ENCODE measurements at regions not wholly inside any gene's neighbourhood (a gene's known extent, or its start where the extent isn't known, plus 50 kb on each side); places are given as distances from the start of the nearest gene placed in this dataset.

DNA sequence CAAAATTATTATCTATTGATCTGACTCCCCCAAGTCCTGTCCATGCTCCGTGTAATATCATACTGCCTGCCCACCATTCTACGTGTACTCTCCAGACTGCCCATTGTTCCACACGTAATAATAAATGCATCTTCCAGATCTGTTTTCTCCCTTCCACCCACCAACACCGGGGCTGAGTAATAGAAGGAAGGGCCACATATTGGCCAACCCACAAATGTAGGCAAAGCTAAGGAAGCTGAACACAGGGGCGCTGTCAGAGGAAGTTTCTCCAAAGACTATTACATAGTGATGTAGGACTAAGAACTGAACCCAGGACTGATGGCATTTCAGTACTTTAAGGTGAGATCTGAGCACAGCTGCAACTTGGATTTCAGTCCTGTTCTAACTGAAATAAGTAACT, 135.8 kb upstream of the GUCY1A1 start:
- DNase-seq (ENCODE audit: low read depth), result no peak
- in situ Hi-C loops (cut with HindIII; ENCODE audit: low pct_unique_long_range_greater_than_20kb, low sequenced_read_pairs), result no loop called here

DNA sequence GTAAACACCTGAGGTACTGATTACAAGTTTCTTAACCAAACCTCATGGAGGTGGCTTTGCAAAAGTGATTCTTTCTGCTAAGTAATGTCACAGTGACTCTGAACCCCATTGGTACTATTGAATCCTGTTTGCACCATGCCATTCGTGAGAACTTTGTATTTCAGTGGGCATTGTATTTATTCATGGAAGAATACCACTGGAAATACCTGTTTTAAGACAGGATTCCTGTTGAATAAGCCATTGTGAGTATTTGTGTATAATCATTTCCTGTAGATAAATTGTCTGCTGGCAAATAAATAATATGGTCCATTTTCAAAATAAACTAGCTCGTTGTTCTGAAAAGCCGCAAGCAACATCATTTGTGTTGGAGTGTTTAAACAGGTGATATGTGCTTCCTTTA, 136.4 kb upstream of the GUCY1A1 start:
- in situ Hi-C loops (cut with HindIII; ENCODE audit: low pct_unique_long_range_greater_than_20kb, low sequenced_read_pairs), result no loop called here
- no peak for DNase-seq (ENCODE audit: low read depth)

DNA sequence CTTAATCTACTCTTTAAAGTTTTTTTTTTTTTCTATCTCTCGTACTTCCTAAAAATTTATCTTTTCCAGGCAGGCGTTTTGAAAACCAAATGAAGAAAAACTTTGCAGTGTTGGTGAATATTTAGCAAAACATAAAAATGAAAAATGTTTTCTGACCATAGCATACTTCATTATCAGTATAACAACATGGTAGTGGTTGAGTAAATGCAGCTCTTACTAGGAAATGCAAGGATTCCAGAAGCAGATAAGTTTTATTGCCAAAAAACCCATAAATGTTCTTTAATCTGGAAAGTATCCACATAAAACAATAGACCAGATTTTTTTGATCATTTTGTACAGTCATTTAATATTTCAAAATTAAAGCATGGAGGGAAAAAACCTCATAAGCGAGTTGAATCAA, 136.9 kb upstream of the GUCY1A1 start:
- in situ Hi-C loops (cut with HindIII; ENCODE audit: low pct_unique_long_range_greater_than_20kb, low sequenced_read_pairs), result no loop called here

DNA sequence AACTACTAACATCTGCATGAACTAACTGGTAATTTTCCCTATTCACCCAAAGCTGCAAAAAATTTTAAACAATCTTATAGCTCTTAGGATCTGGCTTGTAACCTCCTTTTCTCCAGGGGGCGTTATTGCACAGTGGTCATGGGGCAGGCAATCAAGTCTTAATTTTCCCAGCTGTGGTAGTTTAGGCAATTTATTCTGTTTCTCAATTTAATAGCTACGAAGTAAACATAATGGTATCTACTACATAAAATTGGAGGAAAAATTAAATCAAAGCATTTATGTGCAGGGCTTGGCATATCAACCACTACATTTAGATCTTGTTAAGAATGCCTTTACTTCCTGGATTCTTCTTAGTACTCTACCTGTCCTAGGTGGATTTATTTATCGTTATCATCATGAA, 137.4 kb upstream of the GUCY1A1 start:
- in situ Hi-C loops (cut with HindIII; ENCODE audit: low pct_unique_long_range_greater_than_20kb, low sequenced_read_pairs), result no loop called here

More for the DNA sequence above, 136.9 kb upstream of the GUCY1A1 start:
- DNase-seq (ENCODE audit: low read depth), result no peak

DNA sequence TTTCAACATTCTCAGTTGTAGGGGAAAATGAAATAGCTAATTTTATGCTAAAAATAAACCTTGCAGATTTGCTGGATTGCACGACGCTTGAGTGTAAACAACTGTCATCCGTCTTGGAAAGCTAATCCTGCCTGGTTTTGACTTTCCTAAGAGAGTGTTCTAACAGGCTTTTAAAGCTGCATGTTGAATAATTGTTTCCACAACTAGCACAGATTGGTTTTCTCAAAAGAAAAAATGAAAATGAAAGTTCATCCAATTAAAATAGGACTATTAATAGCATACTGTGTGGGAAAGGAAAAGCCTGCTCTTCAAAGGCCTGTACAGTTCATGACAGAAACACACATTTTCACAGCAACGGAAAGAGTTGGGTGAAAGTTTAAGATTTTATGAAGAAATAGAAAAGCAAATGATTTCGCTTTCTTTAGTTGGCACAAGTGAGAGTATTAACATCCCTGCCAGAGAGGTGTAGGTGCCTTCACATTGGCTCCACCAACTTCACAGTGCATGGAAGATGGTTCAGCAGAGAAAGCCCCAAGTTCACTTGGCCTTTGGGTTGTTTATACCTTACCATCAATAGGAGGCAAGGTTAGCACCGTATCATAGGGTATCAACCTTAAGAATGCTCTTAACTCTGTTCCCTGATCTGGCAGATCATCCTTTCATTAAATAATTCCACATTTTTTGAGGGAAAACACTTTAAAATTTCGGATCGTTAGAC, 140.0 kb upstream of the GUCY1A1 start:
- DNase-seq (ENCODE audit: low read depth), result no peak
- in situ Hi-C loops (cut with HindIII; ENCODE audit: low pct_unique_long_range_greater_than_20kb, low sequenced_read_pairs), result no loop called here

More for the DNA sequence above, 137.4 kb upstream of the GUCY1A1 start:
- DNase-seq (ENCODE audit: low read depth), result no peak

DNA sequence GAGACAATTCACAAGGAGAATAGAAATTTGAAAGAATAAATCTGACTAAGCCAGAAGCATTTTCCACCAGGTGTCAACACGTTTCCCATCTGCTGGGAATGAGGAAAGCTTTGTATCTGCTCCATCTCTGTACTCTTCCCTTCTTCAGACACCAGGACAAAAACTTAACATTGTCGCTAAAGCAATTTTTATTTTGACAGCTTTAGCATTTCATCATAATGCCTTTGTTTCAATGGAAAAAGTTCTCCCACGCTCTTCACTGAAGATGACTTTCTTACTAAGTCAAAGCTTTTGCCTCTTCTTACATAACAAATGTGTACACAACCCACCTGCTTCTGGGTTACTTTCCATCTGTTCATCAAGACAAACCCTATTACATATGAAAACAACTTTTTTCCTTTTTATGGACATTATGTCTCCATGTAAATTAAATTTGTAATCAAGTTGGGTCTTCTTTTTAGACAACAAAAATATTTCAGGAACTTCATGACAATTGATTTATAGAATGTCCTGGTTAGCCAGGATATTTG, 141.7 kb upstream of the GUCY1A1 start:
- in situ Hi-C loops (cut with HindIII; ENCODE audit: low pct_unique_long_range_greater_than_20kb, low sequenced_read_pairs), result no loop called here
- no peak for DNase-seq (ENCODE audit: low read depth)

DNA sequence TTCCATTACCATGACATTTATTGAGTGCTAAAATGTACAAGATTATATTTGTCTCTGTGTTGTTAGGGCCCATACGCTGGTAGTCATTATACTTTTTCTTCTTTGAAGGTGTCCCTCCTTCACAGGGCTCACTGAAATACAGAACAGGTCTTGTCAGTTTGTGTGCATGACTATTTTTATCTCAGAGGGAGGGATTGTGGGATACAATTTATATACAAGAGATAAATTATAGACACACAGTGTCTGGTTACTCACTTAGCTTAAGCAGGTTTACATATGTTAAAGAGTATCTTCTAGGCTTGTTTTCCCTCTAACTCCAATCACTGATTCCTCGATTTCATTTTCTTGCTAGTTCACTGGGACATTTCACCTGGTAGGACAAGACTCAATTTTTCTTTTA, 143.3 kb upstream of the GUCY1A1 start:
- DNase-seq (ENCODE audit: low read depth), result no peak
- in situ Hi-C loops (cut with HindIII; ENCODE audit: low pct_unique_long_range_greater_than_20kb, low sequenced_read_pairs), result no loop called here

DNA sequence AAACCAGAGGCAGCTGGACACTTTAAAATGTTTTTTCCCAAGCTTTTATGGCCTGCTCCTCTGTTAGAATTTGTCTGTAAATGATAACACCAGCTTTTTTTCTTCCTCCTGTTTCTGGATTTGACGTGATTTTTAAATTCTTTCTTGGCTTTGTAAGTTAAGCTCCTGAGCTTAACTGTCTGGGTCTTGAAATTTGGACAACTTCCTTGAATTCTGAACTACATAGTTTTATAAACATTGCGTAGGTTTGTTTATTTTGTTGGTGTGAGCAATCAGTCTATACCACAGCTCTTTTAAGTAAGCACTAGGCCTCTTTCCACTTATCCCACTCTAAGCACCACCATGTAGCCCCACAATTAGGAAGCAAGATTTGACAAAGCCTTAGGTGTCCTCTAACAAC, 144.4 kb upstream of the GUCY1A1 start:
- in situ Hi-C loops (cut with HindIII; ENCODE audit: low pct_unique_long_range_greater_than_20kb, low sequenced_read_pairs), result no loop called here
- DNase-seq (ENCODE audit: low read depth), result no peak

DNA sequence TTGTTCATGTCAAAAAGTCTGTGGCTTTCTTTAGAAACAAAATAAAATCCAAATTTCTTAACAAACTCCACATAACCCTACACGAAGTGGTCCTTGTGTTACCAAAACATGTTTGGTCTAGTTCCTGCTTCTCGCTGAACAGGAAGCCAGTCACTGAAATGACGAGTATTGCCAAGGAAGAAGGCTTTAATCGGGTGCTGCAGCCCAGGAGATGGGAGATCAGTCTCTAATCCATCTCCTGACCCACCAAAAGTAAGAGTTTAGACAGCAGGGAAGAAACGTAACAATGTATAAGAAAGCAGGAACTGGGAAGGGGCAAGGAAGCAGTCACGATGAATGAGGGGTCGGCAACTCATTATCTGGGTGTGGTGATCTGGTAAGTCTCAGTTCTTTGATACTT, 144.6 kb upstream of the MAP9 start:
- in situ Hi-C loops (cut with HindIII; ENCODE audit: low pct_unique_long_range_greater_than_20kb, low sequenced_read_pairs), result no loop called here
- no peak for DNase-seq (ENCODE audit: low read depth)

DNA sequence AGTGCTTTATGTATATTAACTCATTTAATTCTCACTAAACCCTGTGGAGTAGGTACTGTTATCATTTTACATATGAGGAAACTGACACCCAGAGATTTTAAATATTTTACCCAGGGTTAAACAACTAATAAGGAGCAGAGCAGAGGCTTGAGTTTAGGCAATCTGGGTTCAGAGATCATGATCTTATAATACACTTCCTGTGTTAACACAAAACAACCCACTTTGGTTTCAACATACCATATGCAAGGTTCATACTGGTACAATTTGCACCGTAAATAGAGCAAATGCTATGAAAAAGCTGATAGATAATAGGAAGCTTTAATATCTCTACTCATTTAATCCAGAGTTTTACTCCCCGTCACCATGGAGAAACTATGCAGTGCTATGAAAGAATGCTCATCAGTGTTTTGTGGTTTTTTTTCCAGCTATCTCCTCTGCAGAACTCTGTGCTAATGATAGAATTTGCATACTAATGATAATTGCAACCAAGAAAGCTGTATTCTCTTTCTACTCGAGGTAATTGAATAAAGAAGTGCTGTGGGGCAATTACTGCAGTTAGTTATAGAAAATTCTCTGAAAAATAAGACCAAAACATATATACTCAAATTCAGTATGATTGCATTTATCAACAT, 138.8 kb upstream of the MAP9 start:
- in situ Hi-C loops (cut with HindIII; ENCODE audit: low pct_unique_long_range_greater_than_20kb, low sequenced_read_pairs), result no loop called here
- DNase-seq (ENCODE audit: low read depth), result no peak

DNA sequence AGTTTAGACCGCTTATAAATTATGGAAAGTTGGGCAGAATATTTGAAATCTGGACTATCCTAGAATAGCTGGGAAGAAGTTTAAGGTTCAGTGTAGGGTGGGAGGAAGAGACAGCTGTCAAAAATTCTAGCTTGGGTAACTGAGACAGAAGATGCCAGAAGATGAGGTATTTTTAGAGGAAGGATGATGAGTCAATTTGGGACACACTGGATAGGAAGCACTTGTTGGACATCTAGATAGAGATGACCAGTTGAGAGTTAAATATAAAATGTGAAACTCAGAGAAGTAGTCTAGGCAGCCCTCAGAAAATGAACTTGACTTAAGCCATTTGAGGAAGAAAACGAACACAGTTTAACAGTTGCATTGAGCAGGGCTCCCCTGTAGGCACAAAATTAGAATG, 137.9 kb upstream of the MAP9 start:
- in situ Hi-C loops (cut with HindIII; ENCODE audit: low pct_unique_long_range_greater_than_20kb, low sequenced_read_pairs), result no loop called here

DNA sequence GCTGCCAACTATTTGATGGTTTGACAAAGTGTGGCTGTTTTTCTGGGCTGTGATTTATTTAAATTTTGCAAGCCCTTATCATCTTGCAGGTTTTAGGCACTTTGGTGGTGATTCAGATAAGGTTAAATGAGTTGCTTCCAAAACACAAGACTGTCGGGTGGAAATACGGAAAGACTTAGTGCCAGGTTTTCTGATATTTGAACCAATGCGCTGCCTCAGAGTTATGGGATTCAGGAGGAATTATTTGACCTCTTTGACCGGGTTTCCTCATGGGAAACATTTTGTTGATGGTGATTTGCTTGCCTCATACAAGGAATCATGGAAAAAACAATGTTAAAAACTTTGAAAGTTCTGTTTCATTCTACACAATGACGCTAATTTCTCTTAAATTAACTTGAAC, 136.1 kb upstream of the MAP9 start:
- in situ Hi-C loops (cut with HindIII; ENCODE audit: low pct_unique_long_range_greater_than_20kb, low sequenced_read_pairs), result no loop called here
- DNase-seq (ENCODE audit: low read depth), result no peak

More for the DNA sequence above, 137.9 kb upstream of the MAP9 start:
- no peak for DNase-seq (ENCODE audit: low read depth)

DNA sequence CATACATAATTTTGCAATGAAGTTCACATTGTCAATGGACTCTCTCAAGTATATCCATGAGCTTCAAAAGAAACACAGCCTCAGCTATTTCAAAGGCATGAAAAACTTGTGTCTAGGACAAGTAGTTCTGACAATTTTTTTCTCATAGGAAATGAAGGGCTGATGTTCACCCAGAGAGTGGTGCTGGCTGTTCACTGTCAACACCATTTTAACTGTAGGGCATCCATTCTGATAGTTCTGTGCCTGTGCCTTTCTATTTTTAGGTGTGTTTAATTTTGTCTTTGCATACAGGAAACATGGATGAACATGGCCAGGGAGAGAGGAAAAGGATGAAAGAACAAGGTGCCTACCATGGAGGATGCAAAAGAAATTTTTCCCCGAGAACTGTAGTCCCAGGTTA, 135.3 kb upstream of the MAP9 start:
- DNase-seq (ENCODE audit: low read depth), result no peak
- in situ Hi-C loops (cut with HindIII; ENCODE audit: low pct_unique_long_range_greater_than_20kb, low sequenced_read_pairs), result no loop called here

DNA sequence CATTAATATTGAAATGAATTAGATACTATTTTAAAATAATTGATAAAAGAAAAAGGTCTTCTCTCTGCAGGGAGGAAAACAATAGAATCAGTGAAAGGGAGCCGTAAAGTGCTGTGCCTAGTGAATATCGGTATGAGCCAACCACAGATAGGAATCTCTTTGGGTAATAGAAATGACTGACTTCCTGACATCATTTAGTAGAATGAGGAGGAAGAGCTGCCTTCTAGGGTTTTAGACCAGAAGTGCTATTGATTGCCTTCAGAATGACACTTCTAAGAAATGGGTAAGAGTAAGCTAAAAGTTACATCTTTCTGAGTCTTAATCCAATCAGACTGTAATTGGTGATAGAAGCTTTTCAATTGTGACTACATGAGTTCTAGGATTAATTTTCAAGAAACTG, 134.0 kb upstream of the MAP9 start:
- DNase-seq (ENCODE audit: low read depth), result no peak
- in situ Hi-C loops (cut with HindIII; ENCODE audit: low pct_unique_long_range_greater_than_20kb, low sequenced_read_pairs), result no loop called here

DNA sequence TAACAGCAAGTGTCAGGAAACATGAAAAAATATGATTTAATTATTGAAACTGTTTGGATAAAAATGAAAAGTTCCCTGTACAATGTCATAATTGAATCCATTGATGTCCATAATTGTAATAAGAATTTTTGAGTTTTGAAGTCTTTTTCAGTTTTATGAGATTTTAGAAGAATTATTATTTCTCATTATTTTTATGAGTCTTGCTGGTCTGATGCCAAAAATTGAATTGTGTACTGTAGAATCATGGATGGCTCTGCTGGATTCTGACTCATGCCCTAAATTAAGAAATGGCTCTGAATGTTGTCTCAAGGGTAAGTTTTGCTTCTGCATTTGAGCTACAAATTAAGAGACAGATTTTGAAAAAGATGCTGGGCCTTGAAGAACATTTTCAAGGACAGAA, 132.8 kb upstream of the MAP9 start:
- DNase-seq (ENCODE audit: low read depth), result no peak
- in situ Hi-C loops (cut with HindIII; ENCODE audit: low pct_unique_long_range_greater_than_20kb, low sequenced_read_pairs), result no loop called here

DNA sequence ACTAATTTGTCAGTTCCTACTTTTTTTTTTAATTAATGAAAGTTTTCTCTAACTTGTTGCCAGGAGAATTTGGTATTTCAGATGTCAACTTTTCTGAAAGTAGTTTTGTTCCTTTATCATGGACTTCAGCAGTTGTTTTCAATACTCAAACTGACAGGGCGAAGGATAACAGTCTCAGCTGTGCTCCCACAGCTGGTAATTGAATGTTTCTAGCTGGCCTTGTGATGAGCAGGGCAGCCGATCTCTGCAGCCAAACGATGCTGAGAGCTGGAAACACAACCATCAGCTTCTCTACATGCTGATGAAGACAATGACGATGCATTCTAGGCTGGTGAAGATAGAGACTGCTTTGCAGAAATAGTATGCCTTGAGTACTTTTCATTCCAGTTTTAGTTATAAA, 130.0 kb upstream of the MAP9 start:
- in situ Hi-C loops (cut with HindIII; ENCODE audit: low pct_unique_long_range_greater_than_20kb, low sequenced_read_pairs), result no loop called here
- no peak for DNase-seq (ENCODE audit: low read depth)

DNA sequence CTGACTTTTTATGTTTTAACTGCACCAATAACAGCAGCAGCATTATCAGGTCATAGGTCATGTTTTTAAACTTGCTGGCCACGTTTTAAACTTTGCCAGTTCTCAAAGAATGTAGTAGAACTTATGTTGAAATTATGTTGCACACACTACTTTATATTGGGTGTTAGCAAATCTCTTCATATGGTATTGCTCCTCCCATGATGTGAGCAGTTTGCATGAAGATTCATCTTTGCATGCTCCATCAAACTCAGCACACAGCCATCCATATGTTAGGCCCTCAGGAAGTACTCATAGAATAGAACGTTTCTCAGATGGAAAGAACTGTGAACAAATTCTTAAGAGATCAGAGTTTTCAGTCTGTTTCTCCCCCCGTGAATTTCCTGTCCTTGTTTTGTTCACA, 128.6 kb upstream of the MAP9 start:
- no peak for DNase-seq (ENCODE audit: low read depth)
- in situ Hi-C loops (cut with HindIII; ENCODE audit: low pct_unique_long_range_greater_than_20kb, low sequenced_read_pairs), result no loop called here

DNA sequence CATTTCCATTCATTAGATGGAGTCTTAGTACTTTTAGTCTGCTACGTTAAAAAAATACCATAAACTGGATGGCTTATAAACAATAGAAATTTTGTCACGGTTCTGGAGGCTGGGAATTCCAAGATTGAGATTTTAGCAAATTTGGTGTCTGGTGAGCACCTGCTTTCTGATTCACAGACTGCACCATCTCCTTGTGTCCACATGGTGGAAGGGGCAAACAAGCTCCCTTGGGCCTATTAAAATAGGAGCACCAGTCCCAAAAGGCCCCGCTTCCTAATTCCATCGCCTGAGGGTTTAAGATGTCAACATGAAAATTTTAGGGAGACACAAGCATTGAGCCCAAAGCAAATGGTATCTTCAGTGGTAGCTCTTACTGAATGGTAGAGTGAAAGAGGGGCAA, 120.5 kb upstream of the MAP9 start:
- DNase-seq (ENCODE audit: low read depth), result no peak
- in situ Hi-C loops (cut with HindIII; ENCODE audit: low pct_unique_long_range_greater_than_20kb, low sequenced_read_pairs), result no loop called here

DNA sequence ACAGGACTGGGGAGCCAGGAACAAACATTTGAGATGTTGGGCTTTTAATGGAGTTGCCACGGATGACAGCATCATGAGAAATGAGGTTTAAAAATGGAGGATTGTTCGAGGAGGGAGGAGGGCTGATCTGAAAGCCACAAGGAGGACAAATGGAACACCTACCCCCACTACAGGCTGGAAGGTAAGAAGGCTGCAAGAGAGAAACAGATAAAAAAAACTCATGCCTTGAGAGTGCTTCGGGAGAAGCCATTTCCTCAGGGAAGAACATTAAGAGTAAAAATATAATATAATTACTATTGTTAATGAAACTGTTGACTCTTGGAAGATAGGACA, 119.5 kb upstream of the MAP9 start:
- in situ Hi-C loops (cut with HindIII; ENCODE audit: low pct_unique_long_range_greater_than_20kb, low sequenced_read_pairs), result no loop called here
- no peak for DNase-seq (ENCODE audit: low read depth)
